ENCODE measurements at regions not wholly inside any gene's neighbourhood (a gene's known extent, or its start where the extent isn't known, plus 50 kb on each side); places are given as distances from the start of the nearest gene placed in this dataset.

- TF ChIP-seq CTCF (IDR thresholded peaks at IDR 0.05) (no peak), POLR2A (IDR thresholded peaks at IDR 0.05) (no peak)
Measured at GRCh38 chr12:94916663-94917062, 86.8 kb downstream of the NDUFA12 start.
